Adrenal gland (tissue), 5 donors: ENCODE measurements at regions not wholly inside any gene's neighbourhood (a gene's known extent, or its start where the extent isn't known, plus 50 kb on each side); places are given as distances from the start of the nearest gene placed in this dataset.

Source experiments
- POLR2A ChIP-seq, 2 donors: fragments of 450-650 bp; IDR thresholded peaks; one replicate each; pipeline ENCODE4 v1.6.1; 2017; ENCODE audit warnings: antibody characterized with exemption in 2 of 2, mild to moderate bottlenecking in 2 of 2, moderate library complexity in 1 of 2
- TF ChIP-seq, protein P1 (sequence below), 6 experiments: fragments of 450-650 bp in 4 of 6; fragments of 200-600 bp in 2 of 6; sonication (generic) in 1 of 6; IDR thresholded peaks; 1 replicate in 5 of 6; 2 replicates in 1 of 6; pipeline versions ENCODE4 v1.5.1 to v1.8.0; 2016 to 2021; ENCODE audit warnings: antibody characterized with exemption in 6 of 6, mild to moderate bottlenecking in 2 of 6, moderate library complexity in 1 of 6
- donor health status: DM: no; HTN: no; CAD: no.

DNA sequence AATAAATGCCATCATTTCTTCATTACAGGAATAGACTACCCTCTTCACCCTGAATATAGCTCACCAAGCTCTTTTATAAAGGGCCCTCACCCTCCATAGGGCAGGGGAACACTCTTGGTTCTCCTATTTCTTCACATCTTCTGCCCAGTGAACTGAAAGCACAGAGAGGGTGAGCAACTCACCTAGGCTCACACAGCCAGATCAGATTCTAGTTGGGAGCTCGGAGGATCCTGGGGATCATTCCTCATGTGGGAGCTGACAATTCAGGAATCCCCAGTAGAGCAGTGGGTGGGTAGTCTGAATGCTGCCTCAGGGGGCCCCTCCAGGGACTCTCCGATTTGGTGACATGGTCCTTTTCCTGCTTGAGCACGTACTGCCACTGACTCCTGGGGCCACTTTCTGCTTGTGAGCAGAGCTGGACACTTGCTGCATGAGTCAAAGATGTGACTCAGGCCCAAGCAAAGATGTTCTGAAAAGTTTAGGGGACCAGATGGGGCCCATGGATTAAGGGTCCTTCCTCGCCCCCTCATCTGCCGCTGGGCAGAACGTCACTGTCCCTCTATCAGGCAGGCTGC lies 63.7 kb upstream of the WNT4 start:
- TF ChIP-seq POLR2A (IDR thresholded peaks at IDR 0.05), result no peak
- TF ChIP-seq, protein P1, sequence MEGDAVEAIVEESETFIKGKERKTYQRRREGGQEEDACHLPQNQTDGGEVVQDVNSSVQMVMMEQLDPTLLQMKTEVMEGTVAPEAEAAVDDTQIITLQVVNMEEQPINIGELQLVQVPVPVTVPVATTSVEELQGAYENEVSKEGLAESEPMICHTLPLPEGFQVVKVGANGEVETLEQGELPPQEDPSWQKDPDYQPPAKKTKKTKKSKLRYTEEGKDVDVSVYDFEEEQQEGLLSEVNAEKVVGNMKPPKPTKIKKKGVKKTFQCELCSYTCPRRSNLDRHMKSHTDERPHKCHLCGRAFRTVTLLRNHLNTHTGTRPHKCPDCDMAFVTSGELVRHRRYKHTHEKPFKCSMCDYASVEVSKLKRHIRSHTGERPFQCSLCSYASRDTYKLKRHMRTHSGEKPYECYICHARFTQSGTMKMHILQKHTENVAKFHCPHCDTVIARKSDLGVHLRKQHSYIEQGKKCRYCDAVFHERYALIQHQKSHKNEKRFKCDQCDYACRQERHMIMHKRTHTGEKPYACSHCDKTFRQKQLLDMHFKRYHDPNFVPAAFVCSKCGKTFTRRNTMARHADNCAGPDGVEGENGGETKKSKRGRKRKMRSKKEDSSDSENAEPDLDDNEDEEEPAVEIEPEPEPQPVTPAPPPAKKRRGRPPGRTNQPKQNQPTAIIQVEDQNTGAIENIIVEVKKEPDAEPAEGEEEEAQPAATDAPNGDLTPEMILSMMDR (IDR thresholded peaks at IDR 0.05), result no peak
